ENCODE measurements at regions not wholly inside any gene's neighbourhood (a gene's known extent, or its start where the extent isn't known, plus 50 kb on each side); places are given as distances from the start of the nearest gene placed in this dataset.

GRCh38 chr12:84740602-84741001, 172.0 kb downstream of the SLC6A15 start:
- DNase-seq = no peak

GRCh38 chr12:84738481-84738972, 174.1 kb downstream of the SLC6A15 start:
- DNase-seq = no peak

- no peak for DNase-seq
These were observed 179.7 kb downstream of the SLC6A15 start for GRCh38 chr12:84732828-84733340.

GRCh38 chr12:84730561-84731162, 181.9 kb downstream of the SLC6A15 start:
- no peak for DNase-seq

- DNase-seq = no peak
These were observed 184.6 kb downstream of the SLC6A15 start for GRCh38 chr12:84727961-84728360.

GRCh38 chr12:84726780-84727179, 185.8 kb downstream of the SLC6A15 start:
- DNase-seq = no peak

GRCh38 chr12:84723988-84724387, 188.6 kb downstream of the SLC6A15 start:
- DNase-seq = no peak

- no peak for DNase-seq
These were observed 192.6 kb downstream of the SLC6A15 start for GRCh38 chr12:84719997-84720396.

GRCh38 chr12:84718906-84719305, 193.7 kb downstream of the SLC6A15 start:
- no peak for DNase-seq

GRCh38 chr12:84712747-84713146, 199.9 kb downstream of the SLC6A15 start:
- no peak for DNase-seq

GRCh38 chr12:84706374-84706773, 206.2 kb downstream of the SLC6A15 start:
- no peak for DNase-seq

GRCh38 chr12:84704856-84705255, 207.7 kb downstream of the SLC6A15 start:
- DNase-seq = no peak

- DNase-seq = no peak
These were observed 210.6 kb downstream of the SLC6A15 start for GRCh38 chr12:84702001-84702400.

- DNase-seq = no peak
These were observed 211.6 kb downstream of the SLC6A15 start for GRCh38 chr12:84701041-84701440.

GRCh38 chr12:84698576-84699333, 213.8 kb downstream of the SLC6A15 start:
- DNase-seq = no peak

- DNase-seq = no peak
These were observed 215.6 kb downstream of the SLC6A15 start for GRCh38 chr12:84696908-84697540.

- DNase-seq = no peak
These were observed 216.3 kb downstream of the SLC6A15 start for GRCh38 chr12:84696281-84696680.

GRCh38 chr12:84694116-84694515, 218.5 kb downstream of the SLC6A15 start:
- no peak for DNase-seq

- no peak for DNase-seq
These were observed 220.5 kb downstream of the SLC6A15 start for GRCh38 chr12:84692071-84692470.

GRCh38 chr12:84691266-84691665, 221.3 kb downstream of the SLC6A15 start:
- DNase-seq = no peak

GRCh38 chr12:84689638-84690037, 223.0 kb downstream of the SLC6A15 start:
- DNase-seq = no peak

GRCh38 chr12:84685379-84685778, 227.2 kb downstream of the SLC6A15 start:
- DNase-seq = no peak

GRCh38 chr12:84676787-84677186, 235.8 kb downstream of the SLC6A15 start:
- DNase-seq = no peak

- DNase-seq = no peak
These were observed 250.8 kb downstream of the SLC6A15 start for GRCh38 chr12:84661786-84662185.
